NCI-H1092 treated with DMSO at 0.1 percent for 48 hours (cell line): ENCODE measurements at regions not wholly inside any gene's neighbourhood (a gene's known extent, or its start where the extent isn't known, plus 50 kb on each side); places are given as distances from the start of the nearest gene placed in this dataset.
"Not testable (repeated sequence)": the region's sequence is repeated elsewhere in the genome, so short reads cannot be mapped to it uniquely, and the experiment has no call there.

Experiments
- DNase-seq: peaks from one replicate; lab custom pipeline; 2025; lab: John Stamatoyannopoulos, UW

GRCh38 chr5:57676222-57677098, 193.8 kb upstream of the ACTBL2 start:
- DNase-seq: no peak

- no peak for DNase-seq
Measured at GRCh38 chr5:57675236-57675635, 192.6 kb upstream of the ACTBL2 start.

GRCh38 chr5:57671371-57671770, 188.8 kb upstream of the ACTBL2 start:
- DNase-seq: no peak

- DNase-seq: no peak
Measured at GRCh38 chr5:57666582-57666981, 184.0 kb upstream of the ACTBL2 start.

GRCh38 chr5:57665146-57665936, 182.7 kb upstream of the ACTBL2 start:
- no peak for DNase-seq

GRCh38 chr5:57664700-57665099, 182.1 kb upstream of the ACTBL2 start:
- no peak for DNase-seq

GRCh38 chr5:57663466-57663865, 180.9 kb upstream of the ACTBL2 start:
- no peak for DNase-seq

- DNase-seq: no peak
Measured at GRCh38 chr5:57662991-57663390, 180.4 kb upstream of the ACTBL2 start.

GRCh38 chr5:57659886-57660285, 177.3 kb upstream of the ACTBL2 start:
- no peak for DNase-seq

- DNase-seq: no peak
Measured at GRCh38 chr5:57658018-57658417, 175.4 kb upstream of the ACTBL2 start.

- DNase-seq: no peak
Measured at GRCh38 chr5:57655228-57655627, 172.6 kb upstream of the ACTBL2 start.

- DNase-seq: no peak
Measured at GRCh38 chr5:57653636-57654290, 171.2 kb upstream of the ACTBL2 start.

GRCh38 chr5:57651127-57651526, 168.5 kb upstream of the ACTBL2 start:
- no peak for DNase-seq

- DNase-seq: no peak
Measured at GRCh38 chr5:57650360-57651069, 167.9 kb upstream of the ACTBL2 start.

GRCh38 chr5:57642698-57643097, 160.1 kb upstream of the ACTBL2 start:
- no peak for DNase-seq

- no peak for DNase-seq
Measured at GRCh38 chr5:57642066-57642465, 159.5 kb upstream of the ACTBL2 start.

GRCh38 chr5:57635146-57635777, 152.7 kb upstream of the ACTBL2 start:
- DNase-seq: no peak

GRCh38 chr5:57632937-57633336, 150.3 kb upstream of the ACTBL2 start:
- no peak for DNase-seq

- not testable (repeated sequence) for DNase-seq
Measured at GRCh38 chr5:57631139-57631538, 148.5 kb upstream of the ACTBL2 start.

GRCh38 chr5:57627661-57628060, 145.1 kb upstream of the ACTBL2 start:
- DNase-seq: no peak

- DNase-seq: no peak
Measured at GRCh38 chr5:57626703-57627102, 144.1 kb upstream of the ACTBL2 start.

GRCh38 chr5:57621624-57622023, 139.0 kb upstream of the ACTBL2 start:
- no peak for DNase-seq
